ENCODE measurements at regions not wholly inside any gene's neighbourhood (a gene's known extent, or its start where the extent isn't known, plus 50 kb on each side); places are given as distances from the start of the nearest gene placed in this dataset.
"Not testable (repeated sequence)": the region's sequence is repeated elsewhere in the genome, so short reads cannot be mapped to it uniquely, and the experiment has no call there.

- TF ChIP-seq, protein P1, sequence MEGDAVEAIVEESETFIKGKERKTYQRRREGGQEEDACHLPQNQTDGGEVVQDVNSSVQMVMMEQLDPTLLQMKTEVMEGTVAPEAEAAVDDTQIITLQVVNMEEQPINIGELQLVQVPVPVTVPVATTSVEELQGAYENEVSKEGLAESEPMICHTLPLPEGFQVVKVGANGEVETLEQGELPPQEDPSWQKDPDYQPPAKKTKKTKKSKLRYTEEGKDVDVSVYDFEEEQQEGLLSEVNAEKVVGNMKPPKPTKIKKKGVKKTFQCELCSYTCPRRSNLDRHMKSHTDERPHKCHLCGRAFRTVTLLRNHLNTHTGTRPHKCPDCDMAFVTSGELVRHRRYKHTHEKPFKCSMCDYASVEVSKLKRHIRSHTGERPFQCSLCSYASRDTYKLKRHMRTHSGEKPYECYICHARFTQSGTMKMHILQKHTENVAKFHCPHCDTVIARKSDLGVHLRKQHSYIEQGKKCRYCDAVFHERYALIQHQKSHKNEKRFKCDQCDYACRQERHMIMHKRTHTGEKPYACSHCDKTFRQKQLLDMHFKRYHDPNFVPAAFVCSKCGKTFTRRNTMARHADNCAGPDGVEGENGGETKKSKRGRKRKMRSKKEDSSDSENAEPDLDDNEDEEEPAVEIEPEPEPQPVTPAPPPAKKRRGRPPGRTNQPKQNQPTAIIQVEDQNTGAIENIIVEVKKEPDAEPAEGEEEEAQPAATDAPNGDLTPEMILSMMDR (conservative IDR thresholded peaks at IDR 0.05; ENCODE audit: low read length): not testable (repeated sequence)
- not testable (repeated sequence) for TF ChIP-seq EZH2phosphoT487 (IDR thresholded peaks at IDR 0.05; ENCODE audit: borderline replicate concordance)
These were observed 78.9 kb upstream of the NBPF20 start for GRCh38 chr1:145504310-145504709.

Data from Loucy (cell line).